IPS DF 19.7 (cell line): ENCODE measurements at regions not wholly inside any gene's neighbourhood (a gene's known extent, or its start where the extent isn't known, plus 50 kb on each side); places are given as distances from the start of the nearest gene placed in this dataset.

ENCODE experiments used
- DNase-seq: peaks from one replicate; pipeline ENCODE4 v3.0.0-alpha.2; 2013; ENCODE audit warnings: low read depth, low spot score

GRCh38 chr18:44409071-44409470, 271.6 kb upstream of the SETBP1 start:
- no peak for DNase-seq

- DNase-seq = no peak
Measured at GRCh38 chr18:44409515-44409914, 271.2 kb upstream of the SETBP1 start.

GRCh38 chr18:44410740-44411139, 269.9 kb upstream of the SETBP1 start:
- DNase-seq = no peak

- DNase-seq = no peak
Measured at GRCh38 chr18:44411262-44411905, 269.3 kb upstream of the SETBP1 start.

- DNase-seq = no peak
Measured at GRCh38 chr18:44411976-44412375, 268.7 kb upstream of the SETBP1 start.

GRCh38 chr18:44423814-44424644, 256.7 kb upstream of the SETBP1 start:
- DNase-seq = peak; percentile 9

- no peak for DNase-seq
Measured at GRCh38 chr18:44424645-44425035, 256.0 kb upstream of the SETBP1 start.

GRCh38 chr18:44425161-44425560, 255.5 kb upstream of the SETBP1 start:
- DNase-seq = no peak

- peak; percentile 9 for DNase-seq
Measured at GRCh38 chr18:44437603-44438002, 243.1 kb upstream of the SETBP1 start.

GRCh38 chr18:44450226-44450625, 230.5 kb upstream of the SETBP1 start:
- no peak for DNase-seq

GRCh38 chr18:44452346-44452745, 228.3 kb upstream of the SETBP1 start:
- DNase-seq = no peak

- no peak for DNase-seq
Measured at GRCh38 chr18:44453505-44453904, 227.2 kb upstream of the SETBP1 start.

GRCh38 chr18:44458777-44459176, 221.9 kb upstream of the SETBP1 start:
- no peak for DNase-seq

GRCh38 chr18:44464398-44465180, 216.1 kb upstream of the SETBP1 start:
- DNase-seq = no peak

- no peak for DNase-seq
Measured at GRCh38 chr18:44465381-44465841, 215.3 kb upstream of the SETBP1 start.

GRCh38 chr18:44466997-44467396, 213.7 kb upstream of the SETBP1 start:
- no peak for DNase-seq

- no peak for DNase-seq
Measured at GRCh38 chr18:44467718-44468117, 213.0 kb upstream of the SETBP1 start.

- no peak for DNase-seq
Measured at GRCh38 chr18:44473394-44474066, 207.2 kb upstream of the SETBP1 start.

GRCh38 chr18:44474067-44474411, 206.6 kb upstream of the SETBP1 start:
- no peak for DNase-seq

GRCh38 chr18:44474591-44474990, 206.1 kb upstream of the SETBP1 start:
- DNase-seq = no peak

- no peak for DNase-seq
Measured at GRCh38 chr18:44482761-44483160, 197.9 kb upstream of the SETBP1 start.

GRCh38 chr18:44495151-44495550, 185.5 kb upstream of the SETBP1 start:
- no peak for DNase-seq
